HG03378 (cell line): ENCODE measurements at regions not wholly inside any gene's neighbourhood (a gene's known extent, or its start where the extent isn't known, plus 50 kb on each side); places are given as distances from the start of the nearest gene placed in this dataset.

Experiments
- ATAC-seq: cut with Tn5 transposase; IDR thresholded peaks from one replicate; pipeline ENCODE4 v1.9.1; 2021; ENCODE audit warnings: mild to moderate bottlenecking, moderate library complexity; ENCODE audit not compliant: unreplicated experiment

DNA sequence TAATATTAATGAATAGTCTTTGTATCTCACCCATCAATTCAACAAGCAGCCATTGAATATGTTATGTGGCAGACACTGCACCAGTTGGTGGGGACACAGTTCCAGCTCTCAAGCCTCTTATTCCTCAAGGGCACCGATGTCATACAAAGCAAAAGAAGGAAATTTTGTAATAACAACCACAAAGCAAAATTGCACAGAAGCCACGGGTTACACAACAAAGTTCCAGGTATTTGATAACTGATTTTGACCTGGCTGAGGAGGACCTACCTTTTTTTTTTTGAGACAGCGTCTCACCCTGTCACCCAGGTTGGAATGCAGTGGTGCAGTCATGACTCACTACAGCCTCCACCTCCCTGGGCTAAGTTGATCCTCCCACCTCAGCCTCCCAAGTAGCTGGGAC is 266.7 kb downstream of the FOXO1 start:
- no peak for ATAC-seq

GRCh38 chr13:40401911-40402776 is 264.3 kb downstream of the FOXO1 start:
- peak; percentile 96 for ATAC-seq

GRCh38 chr13:40402931-40403431 is 263.5 kb downstream of the FOXO1 start:
- ATAC-seq, result no peak

- no peak for ATAC-seq
These were observed 262.8 kb downstream of the FOXO1 start for GRCh38 chr13:40403509-40404241.

DNA sequence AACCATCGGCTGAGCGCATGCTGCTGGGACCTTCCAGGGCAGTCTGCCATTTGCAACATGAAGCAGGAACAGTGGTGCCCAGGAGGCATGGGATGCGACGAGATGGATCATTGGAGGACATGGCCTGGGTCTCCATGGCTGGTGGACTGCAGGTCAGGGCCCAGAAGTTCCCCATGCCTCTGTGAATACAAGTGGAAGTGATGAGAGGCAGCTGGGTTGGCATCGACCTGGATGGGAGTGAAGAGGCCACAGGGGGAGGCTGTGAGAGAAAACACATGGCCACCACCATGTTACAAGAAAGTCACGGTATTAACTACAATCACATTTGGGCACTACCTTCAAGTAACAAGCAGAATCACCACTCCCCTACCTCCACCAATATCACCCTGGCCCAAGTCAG is 262.0 kb downstream of the FOXO1 start:
- ATAC-seq, result no peak

GRCh38 chr13:40404967-40405716 is 261.3 kb downstream of the FOXO1 start:
- ATAC-seq, result no peak

GRCh38 chr13:40406405-40407120 is 259.9 kb downstream of the FOXO1 start:
- ATAC-seq, result no peak

GRCh38 chr13:40407567-40407966 is 258.9 kb downstream of the FOXO1 start:
- no peak for ATAC-seq

- ATAC-seq, result no peak
These were observed 257.8 kb downstream of the FOXO1 start for GRCh38 chr13:40408602-40409001.

DNA sequence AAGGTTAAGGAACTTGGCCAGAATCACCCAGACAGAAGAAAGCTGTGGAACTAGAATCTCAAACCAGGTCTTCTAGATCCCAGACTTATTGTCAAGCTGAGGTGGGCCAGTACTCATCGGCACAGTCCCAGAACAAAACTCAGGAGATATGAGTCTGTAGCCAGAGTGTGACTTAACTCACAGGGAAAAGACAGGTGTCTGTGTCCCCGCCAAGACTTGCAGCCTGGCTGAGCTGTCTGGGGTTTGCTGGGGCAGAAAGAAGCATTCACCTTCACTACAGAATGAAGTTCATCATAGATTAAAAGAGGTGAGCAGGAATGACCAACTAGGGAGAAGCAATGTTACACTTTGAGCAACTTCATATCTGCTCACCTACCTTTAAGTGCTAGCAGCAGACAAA is 257.2 kb downstream of the FOXO1 start:
- ATAC-seq, result no peak

DNA sequence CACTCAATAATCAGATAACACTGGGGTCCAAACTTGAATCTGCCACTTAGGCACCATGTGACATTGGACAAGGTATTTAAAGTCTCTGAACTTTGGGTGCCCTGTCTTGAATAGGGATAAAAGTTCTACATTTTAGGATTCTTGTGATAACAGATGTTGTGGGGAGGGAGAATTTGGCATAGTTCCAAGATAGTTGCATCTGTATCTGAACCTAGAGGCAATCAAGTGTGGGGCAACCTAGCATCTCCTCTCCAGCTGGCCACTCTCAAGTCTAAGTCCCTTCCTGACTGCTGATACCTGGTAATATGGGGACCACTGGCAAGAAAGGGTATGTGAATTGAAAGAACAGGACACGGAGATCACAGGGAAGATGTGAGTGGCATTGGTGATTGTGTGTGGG is 256.1 kb downstream of the FOXO1 start:
- no peak for ATAC-seq

DNA sequence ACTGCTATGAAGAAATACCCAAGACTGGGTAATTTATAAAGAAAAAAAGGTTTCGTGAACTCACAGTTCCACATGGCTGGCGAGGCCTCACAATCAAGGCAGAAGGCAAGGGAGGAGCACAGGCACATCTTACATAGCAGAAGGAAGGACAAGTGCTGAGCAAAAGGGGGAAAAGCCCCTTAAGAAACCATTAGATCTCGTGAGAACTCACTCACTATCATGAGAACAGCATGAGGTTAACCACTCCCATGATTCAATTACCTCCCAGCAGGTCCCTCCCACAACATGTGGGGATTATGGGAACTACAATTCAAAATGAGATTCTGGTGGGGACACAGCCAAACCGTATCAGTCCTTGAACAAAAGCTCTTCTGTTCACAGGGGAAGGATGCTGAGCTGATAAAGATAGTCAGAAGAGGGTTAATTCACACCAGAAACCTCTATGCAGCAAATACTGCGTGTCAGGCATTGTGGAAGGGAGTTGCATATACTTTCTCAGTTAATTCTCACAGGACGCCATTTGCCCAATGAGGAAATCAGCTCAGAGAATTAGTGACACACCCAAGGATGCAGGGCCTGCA is 246.2 kb downstream of the FOXO1 start:
- ATAC-seq, result no peak

DNA sequence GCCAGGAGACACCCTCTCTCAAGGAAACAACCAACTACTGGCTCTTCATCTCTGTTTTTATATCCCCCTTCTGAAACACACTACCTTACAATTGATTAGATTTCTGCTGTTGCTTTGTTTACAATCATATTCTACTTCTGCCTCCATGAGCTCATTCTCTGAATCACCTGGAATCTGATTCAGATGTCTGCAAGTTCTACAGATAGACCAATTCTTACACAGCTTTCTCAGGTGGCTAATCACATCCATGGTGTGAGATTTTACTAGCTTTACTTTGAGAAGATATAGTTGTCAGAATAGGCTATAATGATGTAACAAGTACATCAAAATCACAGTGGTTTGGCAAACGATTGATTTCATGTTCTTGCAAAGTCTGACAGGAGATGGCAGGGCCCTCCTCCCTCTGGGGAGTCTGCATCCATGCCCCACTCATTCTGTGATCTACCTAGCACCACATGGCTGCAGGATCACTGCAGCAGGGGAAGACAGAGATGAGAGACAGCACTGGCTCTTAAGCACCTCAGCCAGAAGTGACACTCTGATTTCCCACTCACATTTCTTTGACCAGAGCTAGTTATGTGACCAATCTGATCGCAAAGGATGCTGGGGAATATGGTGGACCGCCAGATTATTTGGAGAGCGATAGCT is 243.7 kb downstream of the FOXO1 start:
- ATAC-seq, result no peak

DNA sequence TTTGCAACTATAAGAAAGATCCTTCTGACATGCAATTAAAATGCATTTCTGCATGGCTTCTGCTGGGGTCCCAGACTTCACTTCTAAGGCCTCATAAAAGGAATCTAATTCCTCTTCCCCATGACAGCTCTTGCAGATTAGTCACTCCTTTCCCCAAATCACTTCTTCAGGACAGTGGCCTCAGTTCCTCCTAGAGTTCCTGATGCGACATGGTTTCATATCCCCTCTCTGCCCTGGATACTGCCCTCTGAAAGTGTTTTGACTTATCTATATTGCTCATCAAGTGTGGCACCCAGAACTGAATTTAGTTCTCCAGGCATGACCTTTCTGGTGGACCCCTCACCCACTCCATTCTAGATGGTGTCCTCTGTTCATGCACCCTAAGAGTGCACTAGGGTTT is 238.1 kb downstream of the FOXO1 start:
- no peak for ATAC-seq

GRCh38 chr13:40429706-40430545 is 236.5 kb downstream of the FOXO1 start:
- ATAC-seq, result no peak

DNA sequence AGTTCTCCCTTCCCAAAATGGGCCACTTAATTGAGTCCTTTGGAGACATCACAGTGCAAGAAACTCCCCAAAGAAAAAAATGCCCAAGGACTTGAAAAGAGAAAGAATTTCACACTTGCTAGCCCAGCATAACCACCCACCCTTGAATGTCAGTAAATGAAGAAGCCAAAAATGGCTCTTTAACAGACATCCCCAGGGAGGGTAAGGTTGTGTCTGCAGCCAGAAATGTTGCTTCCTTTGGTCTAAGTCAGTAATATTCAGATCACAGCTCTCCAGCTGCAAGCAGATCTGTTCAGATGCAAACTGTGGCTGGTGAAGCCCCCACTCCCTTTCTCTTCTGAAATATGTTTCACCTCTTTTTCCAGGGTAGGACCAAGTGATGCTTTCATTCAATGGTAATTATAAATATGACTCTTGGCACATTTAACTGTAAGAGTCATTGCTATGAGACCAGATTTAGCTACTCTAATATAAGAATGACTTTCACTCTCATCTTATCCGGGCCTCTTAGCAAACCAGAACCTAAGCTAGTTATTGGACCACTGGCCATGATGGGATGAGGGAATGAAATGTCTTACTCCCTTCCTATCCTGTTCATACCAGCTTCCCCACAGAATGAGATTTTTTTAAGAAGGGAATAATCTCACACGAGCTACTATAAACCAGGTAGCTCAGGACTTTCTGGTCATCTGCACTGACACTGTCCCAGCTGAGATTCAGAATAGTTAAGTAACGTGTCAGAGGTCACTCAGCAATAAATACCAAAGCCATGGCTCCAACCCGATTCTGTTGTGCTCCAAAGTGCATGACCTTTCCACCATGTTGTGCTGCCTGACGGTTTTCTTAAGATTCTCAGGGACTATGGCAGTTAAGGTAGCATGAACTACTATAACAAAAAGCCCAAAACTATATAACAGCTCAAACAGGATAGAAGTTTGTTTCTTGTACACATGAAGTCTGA is 234.1 kb downstream of the FOXO1 start:
- ATAC-seq, result peak; percentile 90

DNA sequence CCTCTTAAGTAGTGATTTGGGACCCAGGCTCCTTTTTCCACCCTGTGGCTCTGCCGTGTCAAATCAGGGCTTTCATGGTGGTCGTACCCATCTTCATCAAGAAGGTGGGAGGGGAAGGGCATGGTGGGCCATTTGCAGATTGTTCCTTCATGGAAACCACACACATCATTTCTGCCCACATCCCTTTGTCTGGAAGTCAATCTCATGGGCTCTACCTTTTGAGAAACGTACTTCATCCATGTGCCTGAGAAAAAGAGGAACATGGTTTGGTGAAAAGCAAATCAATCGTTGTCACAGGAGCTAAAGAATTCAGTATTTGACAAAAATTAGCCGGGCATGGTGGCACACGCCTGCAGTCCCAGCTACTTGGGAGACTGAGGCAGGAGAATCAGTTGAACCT is 233.4 kb downstream of the FOXO1 start:
- no peak for ATAC-seq

- ATAC-seq, result no peak
These were observed 232.9 kb downstream of the FOXO1 start for GRCh38 chr13:40433577-40433976.
